SK-N-SH treated with all-trans-retinoic acid at 6 μM for 48 hours (cell line): ENCODE measurements at regions not wholly inside any gene's neighbourhood (a gene's known extent, or its start where the extent isn't known, plus 50 kb on each side); places are given as distances from the start of the nearest gene placed in this dataset.

ENCODE experiments used
- OSR1 ChIP-seq: fragments of 250-450 bp; sonication (Bioruptor Pico); IDR thresholded peaks from 2 replicates; pipeline ENCODE4 v1.8.0; 2022; ENCODE audit warnings: moderate library complexity, mild to moderate bottlenecking, inconsistent platforms
- ZFP30 ChIP-seq: fragments of 450-650 bp; formaldehyde crosslinking; IDR thresholded peaks from 2 replicates; pipeline ENCODE4 v1.5.0; 2022; ENCODE audit warnings: mild to moderate bottlenecking, moderate library complexity
- TF ChIP-seq, protein P1 (sequence below): fragments of 250-450 bp; sonication (Bioruptor Pico); IDR thresholded peaks from 2 replicates; pipeline ENCODE4 v1.8.0; 2020; ENCODE audit warnings: mild to moderate bottlenecking, moderate library complexity, borderline replicate concordance
- TF ChIP-seq, protein P2 (sequence below): fragments of 250-450 bp; sonication (Bioruptor Pico); IDR thresholded peaks from 2 replicates; pipeline ENCODE4 v1.8.0; 2021; ENCODE audit warnings: low read depth, mild to moderate bottlenecking, moderate library complexity, borderline replicate concordance

DNA sequence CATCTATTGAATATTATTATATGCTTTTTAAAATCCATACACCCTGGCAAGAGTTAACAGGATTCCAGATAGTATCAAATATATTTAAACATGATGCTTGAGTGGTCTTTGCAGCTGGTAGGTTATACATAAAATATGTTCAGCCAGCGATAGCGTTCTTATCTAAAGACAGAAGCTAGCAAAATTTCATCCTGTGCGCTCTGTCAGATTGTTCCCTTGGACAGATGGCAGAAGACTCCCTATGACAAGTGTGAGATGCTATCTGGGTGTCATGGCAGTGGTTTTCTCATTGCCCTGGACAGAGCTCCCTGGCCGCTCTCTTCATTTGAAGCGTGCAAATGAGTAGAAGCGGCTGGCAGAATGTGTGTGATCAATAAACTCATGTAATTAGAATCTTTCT, 175.2 kb upstream of the SOX14 start:
- TF ChIP-seq, protein P1, sequence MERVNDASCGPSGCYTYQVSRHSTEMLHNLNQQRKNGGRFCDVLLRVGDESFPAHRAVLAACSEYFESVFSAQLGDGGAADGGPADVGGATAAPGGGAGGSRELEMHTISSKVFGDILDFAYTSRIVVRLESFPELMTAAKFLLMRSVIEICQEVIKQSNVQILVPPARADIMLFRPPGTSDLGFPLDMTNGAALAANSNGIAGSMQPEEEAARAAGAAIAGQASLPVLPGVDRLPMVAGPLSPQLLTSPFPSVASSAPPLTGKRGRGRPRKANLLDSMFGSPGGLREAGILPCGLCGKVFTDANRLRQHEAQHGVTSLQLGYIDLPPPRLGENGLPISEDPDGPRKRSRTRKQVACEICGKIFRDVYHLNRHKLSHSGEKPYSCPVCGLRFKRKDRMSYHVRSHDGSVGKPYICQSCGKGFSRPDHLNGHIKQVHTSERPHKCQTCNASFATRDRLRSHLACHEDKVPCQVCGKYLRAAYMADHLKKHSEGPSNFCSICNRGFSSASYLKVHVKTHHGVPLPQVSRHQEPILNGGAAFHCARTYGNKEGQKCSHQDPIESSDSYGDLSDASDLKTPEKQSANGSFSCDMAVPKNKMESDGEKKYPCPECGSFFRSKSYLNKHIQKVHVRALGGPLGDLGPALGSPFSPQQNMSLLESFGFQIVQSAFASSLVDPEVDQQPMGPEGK (CRISPR knock-in tag): no peak
- TF ChIP-seq OSR1 (CRISPR knock-in tag): no peak
- TF ChIP-seq, protein P2, sequence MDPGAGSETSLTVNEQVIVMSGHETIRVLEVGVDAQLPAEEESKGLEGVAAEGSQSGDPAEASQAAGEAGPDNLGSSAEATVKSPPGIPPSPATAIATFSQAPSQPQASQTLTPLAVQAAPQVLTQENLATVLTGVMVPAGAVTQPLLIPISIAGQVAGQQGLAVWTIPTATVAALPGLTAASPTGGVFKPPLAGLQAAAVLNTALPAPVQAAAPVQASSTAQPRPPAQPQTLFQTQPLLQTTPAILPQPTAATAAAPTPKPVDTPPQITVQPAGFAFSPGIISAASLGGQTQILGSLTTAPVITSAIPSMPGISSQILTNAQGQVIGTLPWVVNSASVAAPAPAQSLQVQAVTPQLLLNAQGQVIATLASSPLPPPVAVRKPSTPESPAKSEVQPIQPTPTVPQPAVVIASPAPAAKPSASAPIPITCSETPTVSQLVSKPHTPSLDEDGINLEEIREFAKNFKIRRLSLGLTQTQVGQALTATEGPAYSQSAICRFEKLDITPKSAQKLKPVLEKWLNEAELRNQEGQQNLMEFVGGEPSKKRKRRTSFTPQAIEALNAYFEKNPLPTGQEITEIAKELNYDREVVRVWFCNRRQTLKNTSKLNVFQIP (CRISPR knock-in tag): no peak
- TF ChIP-seq ZFP30: no peak
